GM19238 (cell line): ENCODE measurements at regions not wholly inside any gene's neighbourhood (a gene's known extent, or its start where the extent isn't known, plus 50 kb on each side); places are given as distances from the start of the nearest gene placed in this dataset.
A peak's percentile ranks its signal among the peaks of the same experiment; 100 is the strongest.

ENCODE experiments used
- DNase-seq: peaks from one replicate; pipeline ENCODE4 v3.0.0; 2011; ENCODE audit warnings: low spot score; ENCODE audit not compliant: insufficient read length

DNA sequence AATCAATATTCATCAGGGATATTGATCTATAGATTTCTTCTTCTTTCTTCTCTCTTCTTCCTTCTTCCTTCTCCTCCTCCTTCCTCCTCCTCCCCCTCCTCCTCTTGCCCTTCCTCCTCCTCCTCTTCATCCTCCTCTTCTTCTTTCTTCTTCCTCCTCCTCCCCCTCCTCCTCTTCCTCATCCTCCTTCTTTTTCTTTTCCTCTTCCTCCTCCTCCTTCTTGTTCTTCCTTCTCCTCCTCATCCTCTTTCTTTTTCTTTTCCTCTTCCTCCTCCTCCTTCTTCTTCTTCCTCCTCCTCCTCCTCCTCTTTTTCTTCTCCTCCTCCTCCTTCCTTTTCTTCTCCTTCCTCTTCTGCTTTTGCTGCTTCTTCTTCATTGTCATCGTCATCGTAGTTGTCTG is 52.4 kb upstream of the SERINC1 start:
- no peak for DNase-seq

DNA sequence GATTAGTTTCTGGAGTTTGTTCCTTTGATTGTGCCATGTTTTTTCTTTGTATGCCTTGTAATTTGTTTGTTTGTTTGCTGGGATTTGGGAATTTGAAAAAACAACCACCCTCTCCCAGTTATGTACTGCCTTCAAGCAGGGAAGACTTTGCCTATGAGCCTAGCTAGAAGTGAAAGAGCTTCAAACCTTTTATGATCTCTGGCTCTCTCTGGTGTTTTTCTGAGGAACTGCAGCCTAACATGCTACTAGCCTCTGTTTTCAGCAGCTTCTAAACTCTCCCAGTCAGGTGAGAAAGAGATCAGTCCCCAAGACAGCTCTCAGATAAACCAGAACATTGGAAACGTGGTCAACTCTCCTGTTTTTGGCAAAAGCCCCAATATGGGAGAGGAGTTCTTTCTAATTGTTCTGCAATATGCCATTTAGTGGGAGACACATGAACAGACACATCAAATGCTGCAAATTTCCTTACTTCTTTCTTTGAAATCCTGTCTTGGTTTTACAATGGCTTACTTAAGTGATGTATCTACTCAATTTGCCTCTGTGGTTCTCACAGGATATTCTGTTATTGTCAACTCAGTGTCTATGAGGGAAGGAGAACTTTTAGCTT is 58.9 kb upstream of the SERINC1 start:
- peak; percentile 25 for DNase-seq

- DNase-seq = no peak
Measured at GRCh38 chr6:122548281-122548680, 61.9 kb upstream of the PKIB start.

GRCh38 chr6:122548820-122549219 is 61.4 kb upstream of the PKIB start:
- no peak for DNase-seq

GRCh38 chr6:122553697-122554096 is 56.5 kb upstream of the PKIB start:
- no peak for DNase-seq

DNA sequence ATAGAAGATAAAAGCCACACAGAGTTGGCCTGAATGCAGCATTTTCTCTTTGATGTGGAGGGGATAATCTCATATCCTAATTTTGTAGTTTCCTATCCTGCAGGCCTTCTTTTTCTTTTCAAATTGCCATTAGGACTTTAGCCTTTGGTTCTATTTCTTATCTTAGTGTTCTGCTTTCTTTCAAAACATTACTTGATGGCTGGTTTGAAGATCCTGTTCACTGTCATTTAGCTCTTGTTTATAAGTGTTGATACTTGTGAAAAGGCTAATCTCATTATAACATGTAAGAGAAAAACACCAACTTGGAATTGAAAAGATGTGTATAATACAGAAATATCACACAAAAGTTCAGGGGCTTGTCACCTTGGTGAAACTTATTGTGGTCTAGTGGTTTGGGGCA is 54.6 kb upstream of the PKIB start:
- no peak for DNase-seq

GRCh38 chr6:122558080-122558479 is 52.1 kb upstream of the PKIB start:
- DNase-seq = no peak
